GM23248 (cell line): ENCODE measurements at regions not wholly inside any gene's neighbourhood (a gene's known extent, or its start where the extent isn't known, plus 50 kb on each side); places are given as distances from the start of the nearest gene placed in this dataset.

ENCODE experiments used
- EZH2 ChIP-seq: fragments of 200-600 bp; sonication (generic); IDR thresholded peaks from 2 replicates; pipeline ENCODE4 v1.6.1; 2018; ENCODE audit warnings: antibody characterized with exemption, mild to moderate bottlenecking; ENCODE audit not compliant: insufficient read depth, poor library complexity, severe bottlenecking
- EZH2phosphoT487 ChIP-seq: fragments of 200-600 bp; sonication (generic); IDR thresholded peaks from 2 replicates; pipeline ENCODE4 v1.6.1; 2018; ENCODE audit warnings: antibody characterized with exemption, moderate library complexity, mild to moderate bottlenecking, low read depth; ENCODE audit not compliant: insufficient read depth

GRCh38 chr4:62159876-62160275, 959.8 kb downstream of the ADGRL3 start:
- no peak for TF ChIP-seq EZH2
- no peak for TF ChIP-seq EZH2phosphoT487
